GM21360 (cell line): ENCODE measurements at regions not wholly inside any gene's neighbourhood (a gene's known extent, or its start where the extent isn't known, plus 50 kb on each side); places are given as distances from the start of the nearest gene placed in this dataset.
A peak's percentile ranks its signal among the peaks of the same experiment; 100 is the strongest.

Source experiments
- ATAC-seq: cut with Tn5 transposase; IDR thresholded peaks from one replicate; pipeline ENCODE4 v1.9.1; 2021; ENCODE audit warnings: mild to moderate bottlenecking, moderate library complexity; ENCODE audit not compliant: unreplicated experiment

DNA sequence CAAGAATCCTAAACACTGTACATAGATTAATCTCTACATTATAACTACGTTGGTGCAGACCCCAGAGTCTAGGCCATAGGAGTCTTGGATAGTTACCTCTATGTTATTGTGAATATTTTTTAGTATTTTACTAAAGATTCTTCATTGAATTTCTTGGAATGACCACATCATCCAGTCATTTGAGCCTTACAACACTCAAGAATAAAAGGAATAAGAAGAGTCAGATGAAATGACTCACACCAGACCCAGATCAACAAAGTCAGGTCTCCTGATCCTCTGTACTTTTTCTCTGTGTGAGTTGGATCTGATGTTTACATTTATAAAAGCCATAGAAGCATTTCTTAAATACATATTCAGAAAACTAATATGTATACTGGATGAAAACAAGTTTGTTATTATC, 179.2 kb upstream of the ARHGAP20 start:
- no peak for ATAC-seq

DNA sequence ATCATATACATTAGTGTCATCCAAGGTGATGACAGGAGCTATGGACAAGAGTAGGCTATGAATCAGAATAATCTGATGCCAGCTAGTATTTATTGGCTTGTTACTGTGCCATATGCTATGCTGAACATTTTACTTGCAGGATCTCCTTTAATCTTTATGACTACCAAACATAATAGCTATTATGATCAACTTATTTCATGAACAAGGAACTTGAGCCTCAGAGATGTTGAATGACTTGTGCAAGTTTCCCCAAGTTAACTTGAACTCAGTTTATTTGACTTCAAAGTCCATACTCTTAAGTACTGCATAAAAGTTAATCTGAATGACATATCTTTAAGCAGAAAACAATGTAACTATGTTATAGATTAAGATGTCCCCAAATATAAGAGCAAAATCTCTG, 178.8 kb upstream of the ARHGAP20 start:
- no peak for ATAC-seq

DNA sequence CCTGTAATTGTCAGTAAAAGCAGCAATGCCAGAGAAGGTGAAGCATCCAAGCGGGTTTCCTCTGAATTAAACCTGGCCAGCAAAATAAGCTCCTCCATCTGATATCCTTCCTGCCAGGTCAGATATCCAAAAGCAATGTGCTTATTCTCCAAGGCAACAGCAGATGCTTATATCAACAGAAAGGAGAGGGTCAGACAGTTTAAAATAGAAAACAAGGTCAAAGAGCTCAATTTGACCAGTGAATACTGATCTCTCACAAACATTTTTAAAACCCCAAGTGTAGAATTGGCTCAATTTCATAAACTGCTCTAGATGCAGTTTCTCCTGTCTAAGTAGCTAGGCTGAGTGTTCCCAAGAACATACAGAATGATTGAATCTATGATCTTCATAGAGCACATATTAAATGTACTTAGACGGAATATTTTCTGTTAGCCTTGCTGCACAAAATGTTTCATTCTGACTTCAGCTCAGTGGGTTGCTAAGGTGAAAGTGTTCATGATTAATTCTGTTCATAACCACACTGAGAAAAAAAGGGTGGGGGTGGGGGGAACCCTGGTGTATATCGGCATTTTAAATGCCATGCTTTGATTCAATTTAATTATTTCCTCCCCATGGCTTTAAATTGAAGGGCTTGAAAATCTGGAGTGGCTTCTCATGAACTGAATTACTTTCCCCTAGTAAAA, 174.2 kb upstream of the ARHGAP20 start:
- no peak for ATAC-seq

DNA sequence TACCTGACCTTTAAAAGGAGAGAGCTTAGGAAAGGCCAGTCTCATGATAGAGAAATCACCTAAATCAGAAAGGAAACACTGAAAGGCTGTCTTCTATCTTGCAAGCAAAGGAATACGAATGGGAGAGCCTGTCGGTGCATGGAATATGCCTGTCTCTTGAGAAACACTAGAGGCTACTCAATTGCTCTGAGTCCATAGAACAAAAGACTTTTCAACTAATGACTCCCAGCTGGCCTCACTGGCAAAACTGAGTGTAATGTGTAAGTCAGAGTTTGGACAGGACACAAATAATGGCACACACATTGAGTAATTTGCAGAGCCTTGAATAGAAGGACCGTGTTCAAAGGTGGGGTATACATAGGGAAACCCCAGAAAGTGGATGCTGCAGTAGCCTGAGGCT, 171.0 kb upstream of the ARHGAP20 start:
- ATAC-seq = no peak

DNA sequence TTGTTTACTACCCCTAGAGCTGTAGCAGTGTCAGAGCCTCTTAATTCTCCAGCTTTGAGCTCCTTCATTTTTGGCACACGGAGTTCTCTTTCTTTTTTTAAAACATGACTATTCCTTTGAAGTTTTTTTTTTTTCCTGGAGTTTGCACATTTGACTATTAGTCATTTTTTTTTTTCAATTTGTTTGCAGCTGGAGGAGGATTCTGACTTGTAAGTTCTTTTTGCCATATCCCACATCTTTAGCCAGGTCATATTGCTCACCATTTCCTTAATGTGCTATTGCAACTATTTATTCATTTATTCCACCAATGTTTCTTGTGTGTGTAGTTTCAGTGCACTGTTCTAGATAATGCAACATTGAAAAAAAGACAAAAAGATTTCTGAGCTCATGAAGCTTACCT, 166.3 kb upstream of the ARHGAP20 start:
- ATAC-seq = no peak

DNA sequence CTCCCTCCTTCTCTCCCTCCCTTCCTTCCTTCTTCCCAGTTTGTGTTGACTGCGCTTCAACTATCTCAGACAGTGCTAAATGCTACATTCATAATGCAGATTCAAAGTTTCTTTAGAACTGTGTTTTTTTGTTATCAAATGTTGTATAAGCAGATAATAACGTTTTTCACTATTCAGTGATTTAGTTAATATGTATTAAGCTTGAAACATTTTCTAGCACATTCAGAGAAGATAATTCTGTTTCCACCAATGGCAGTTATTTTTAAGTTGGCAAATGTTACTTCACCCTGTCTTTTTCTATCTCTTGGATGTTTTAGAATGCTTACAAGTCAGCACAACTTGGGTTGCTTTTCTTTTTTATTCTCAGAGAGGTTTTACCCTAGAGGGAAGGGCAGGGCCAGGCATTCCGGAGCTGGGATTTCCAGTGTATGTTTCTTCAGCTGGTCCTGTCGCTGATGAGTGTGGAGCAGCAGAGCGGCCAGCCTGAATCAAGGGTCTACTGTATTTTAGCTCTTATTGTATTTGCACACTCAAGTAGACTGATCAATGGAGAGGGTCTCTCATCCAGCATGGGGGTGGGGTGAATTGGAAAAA, 162.3 kb upstream of the ARHGAP20 start:
- ATAC-seq = no peak

DNA sequence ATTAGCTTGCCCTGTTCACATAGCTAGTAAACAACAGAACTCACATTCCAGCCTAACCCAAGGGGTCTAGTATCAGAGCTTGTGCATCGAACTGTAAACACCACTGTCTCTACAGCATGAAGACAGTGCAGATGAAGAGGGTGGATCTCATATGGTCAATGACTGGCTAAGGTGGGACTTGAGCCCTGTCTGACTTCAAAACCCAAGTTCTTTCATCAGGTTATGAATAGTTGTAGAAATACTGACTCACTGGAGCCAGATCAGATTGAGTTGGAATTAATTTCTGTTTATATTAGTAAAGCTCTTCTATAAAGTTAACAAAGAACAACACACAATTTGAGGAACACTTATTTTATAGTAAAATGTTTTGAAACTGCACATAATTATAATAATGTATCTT, 161.7 kb upstream of the ARHGAP20 start:
- ATAC-seq = no peak

DNA sequence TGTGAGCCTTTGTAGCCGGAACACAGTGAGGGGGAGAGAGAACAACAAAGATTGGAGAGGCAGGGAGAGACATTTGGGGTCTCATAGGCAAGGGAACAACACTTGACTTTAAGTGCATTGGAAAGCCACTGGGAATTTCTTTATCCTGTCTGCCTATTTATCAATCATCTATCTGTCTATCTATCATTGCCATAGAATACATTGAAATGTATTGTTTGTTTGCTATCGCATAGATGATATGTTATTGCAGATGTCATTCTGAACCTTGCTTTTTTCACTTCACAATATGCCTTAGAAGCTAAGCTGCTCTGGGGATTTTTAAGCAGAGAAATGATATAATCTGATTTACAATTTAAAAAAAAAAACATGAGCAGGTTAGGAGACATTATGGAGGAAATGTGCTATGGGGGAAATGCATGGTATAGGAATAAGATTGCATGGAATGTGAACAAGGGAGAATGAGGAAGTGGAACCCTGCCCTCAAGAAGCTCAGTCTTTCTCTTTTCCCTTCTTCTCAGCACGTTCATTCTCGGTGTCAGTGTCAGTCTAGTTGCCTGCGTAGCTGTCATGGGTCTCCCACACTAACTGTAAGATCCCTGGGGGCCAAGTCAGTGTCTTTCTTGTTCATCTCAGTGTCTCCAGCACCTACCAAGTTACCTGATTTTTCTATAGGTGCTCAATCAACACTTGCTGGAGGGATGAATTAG, 158.7 kb upstream of the ARHGAP20 start:
- ATAC-seq = no peak

DNA sequence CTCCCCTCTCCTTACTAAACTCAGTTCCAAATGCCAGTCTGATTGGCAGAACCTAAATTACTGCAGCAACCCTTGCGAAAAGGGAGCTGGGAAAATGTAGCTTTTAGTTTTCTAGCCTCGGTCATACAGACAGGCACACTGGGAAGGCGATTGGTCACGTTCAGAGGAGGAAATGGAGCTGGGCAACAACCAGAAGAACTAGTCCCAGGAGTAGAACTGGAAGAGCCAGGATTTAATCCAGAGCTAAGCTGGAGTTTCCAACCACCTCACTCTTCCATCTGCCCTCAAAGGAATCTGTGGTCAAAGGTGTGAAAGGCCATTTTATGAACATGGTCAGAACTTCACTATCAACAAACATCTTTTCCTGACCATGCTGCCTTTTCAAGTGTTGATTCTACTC, 155.7 kb upstream of the ARHGAP20 start:
- ATAC-seq = no peak

DNA sequence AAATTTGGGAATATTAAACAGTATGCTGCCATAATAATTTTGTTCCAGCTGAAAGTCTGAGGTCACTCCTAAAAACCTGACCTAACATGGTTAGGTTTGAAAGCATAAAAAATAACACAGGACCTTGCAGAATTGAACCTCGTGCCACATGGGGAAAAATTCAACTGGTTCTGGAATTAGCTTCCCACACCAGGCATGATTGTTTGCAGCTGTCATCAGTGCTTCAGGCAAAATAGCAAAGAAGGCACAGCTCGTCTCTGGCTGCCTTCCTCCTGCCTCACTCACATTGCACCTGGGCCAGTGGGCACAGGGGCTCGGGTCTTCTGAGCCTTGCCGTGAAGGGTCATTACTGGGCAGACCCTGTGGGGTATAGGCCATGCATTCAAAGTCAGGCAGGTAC, 153.8 kb upstream of the ARHGAP20 start:
- ATAC-seq = no peak

DNA sequence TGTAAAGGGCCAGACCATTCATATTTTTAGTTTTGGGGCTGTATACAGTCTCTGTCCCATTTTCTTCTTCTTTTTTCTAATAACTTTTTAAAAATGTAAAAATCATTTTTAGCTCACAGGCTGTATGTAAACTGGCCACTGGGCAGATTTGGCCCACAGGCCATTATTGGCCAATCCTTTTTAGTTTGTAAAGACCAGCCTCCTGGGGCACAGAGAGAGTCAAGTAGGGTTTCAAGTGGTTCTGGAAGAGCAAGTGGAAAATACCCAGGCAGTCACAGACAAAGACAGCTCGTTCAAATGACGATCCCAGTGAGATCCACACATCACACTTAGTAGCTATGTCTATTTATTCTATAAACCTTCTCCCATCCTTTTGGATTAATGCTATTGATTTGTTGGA, 150.2 kb upstream of the ARHGAP20 start:
- no peak for ATAC-seq

DNA sequence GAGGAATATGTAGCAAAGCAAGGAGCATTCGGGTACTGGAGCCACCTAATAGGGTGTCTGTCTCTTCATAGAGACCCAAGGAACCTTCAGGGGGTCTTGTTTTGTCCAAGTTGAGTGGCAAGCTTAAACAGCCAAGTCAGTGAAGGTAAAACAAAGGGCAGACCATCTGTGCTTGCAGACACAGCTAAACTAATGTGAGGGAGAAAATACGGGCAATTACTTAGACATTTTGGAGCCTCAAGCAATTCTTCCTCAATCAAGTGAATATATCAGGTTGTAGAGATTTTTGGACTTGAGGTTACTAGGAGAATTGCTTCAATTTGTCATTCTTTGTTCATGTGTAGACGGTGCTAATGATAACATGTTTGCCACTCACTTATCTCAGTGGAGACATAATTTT, 148.2 kb upstream of the ARHGAP20 start:
- ATAC-seq = no peak

DNA sequence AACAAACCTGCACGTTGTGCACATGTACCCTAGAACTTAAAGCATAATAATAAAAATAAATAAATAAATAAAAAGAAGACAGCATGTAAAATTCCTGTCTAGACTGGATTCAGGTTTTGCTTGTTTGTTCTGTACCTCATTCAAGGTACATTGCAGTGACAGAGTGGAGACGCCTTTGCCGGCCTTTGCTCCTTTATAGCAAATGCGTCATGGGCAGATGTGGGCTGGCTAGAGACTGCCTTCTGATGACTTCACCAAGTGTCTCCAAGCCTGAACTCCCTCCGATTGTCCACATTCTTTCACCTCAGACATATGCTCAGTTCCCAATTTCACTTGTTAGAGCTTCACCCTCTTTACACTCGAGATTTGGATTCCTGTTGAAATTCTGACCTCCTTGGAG, 147.8 kb upstream of the ARHGAP20 start:
- no peak for ATAC-seq

DNA sequence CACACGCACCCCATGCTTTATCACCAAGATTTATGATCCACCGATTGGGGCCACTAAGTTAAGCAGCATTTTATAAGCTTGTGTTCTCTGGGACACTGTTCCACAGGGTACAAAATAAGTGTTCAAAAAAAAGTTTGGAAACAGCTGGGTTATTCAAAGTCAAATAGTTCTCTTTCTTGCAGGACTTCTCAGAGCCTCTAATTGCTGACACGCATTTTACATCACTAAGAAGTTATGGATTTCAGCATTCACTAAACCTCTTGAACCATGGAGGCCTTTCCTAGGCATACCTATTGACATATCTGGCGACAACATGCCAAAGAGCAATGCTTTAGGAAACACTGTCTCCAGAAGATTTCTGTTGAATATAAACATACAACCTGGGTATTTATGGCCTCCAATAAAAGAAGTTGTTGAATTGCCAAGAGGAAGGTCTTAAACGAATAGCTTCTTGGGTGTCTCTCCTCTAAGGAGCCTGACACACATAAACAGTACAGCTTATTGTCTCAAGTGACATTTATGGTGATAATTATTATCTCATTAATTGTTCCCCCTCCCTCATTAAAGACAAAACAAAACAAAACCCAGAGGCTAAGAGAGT, 147.1 kb upstream of the ARHGAP20 start:
- ATAC-seq = no peak

DNA sequence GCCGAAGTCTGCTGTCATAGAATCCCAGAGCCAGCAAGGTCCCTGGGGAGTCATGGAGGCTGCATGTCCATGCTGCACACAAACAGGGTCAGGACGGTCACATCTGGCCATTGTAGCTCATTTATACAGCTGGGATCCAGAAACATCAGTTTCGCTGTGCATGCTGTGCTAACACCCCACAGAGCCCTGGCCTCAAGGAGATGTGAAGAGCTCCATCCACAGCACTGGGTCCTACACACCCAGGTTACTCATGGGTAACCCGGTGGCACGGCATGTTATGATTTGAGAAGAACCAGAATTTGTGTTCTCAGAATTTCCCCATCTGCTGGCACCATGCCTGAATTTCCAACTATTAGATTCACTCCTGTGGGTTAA, 146.3 kb upstream of the ARHGAP20 start:
- ATAC-seq = peak; percentile 86

DNA sequence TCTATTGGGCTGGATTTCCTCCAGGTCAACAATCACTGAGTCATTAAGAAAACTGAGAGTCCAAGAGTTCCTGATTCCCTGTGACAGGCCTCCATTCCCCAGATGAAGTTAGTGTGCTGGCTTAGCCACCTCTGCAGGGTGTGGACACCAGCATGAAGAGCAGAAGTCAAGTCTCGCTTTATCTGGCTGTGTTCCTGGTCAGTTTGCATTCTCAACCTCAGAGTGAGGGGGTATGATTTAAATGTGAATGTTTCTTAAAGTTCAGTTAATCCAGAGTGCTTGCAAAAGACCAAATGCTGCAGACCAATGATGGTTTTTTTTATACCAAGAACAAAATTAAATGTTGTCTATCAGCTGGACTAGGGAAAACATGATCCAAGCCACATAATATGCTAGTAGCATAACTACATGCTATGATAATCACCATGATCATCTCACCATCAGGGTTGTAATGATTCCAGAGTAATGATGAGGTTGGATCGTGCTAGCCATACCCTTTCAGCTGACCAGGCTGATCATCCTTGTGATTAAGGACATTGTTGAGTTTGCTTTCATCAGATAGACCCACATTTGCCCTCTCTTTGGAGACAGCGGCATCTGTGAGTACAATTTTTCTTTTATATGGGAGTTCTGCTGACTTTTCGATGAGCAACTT, 145.8 kb upstream of the ARHGAP20 start:
- ATAC-seq = no peak

DNA sequence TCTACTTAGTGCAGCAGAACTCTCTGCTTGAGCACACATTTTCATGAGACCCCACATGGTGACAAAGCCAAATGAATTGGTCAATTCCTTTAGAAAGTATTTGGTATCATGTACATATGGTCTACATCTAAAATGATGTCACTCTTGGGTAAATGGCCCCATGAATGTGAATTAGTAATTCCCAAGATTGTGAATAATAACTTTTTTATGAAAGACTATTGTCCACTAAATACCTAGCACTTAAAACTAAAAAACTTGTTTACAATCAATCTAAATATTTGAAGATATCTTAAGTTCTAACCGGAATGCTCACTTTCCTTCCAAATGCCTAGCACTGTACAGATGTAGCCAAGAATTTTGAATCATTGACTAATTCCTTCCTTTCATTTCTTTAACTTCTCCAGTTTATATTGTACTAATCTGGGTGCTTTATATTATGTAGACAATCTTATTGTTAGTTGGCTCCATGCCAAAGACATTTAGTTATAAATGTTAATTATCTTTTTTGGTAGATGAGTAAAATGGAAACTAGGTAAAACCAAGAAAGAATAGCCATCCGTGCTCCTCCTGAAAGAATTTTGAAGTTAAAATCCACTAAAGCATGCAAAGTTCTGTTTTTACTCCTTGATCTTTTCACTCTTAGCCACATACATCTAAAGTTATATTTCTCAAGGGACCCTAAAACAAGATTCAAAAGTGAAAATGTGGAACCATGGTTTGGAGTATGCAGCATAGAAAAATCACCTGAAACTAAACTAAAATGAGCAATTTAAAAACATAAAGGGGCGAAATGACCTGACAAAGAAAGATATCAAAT, 145.0 kb upstream of the ARHGAP20 start:
- ATAC-seq = peak; percentile 51

DNA sequence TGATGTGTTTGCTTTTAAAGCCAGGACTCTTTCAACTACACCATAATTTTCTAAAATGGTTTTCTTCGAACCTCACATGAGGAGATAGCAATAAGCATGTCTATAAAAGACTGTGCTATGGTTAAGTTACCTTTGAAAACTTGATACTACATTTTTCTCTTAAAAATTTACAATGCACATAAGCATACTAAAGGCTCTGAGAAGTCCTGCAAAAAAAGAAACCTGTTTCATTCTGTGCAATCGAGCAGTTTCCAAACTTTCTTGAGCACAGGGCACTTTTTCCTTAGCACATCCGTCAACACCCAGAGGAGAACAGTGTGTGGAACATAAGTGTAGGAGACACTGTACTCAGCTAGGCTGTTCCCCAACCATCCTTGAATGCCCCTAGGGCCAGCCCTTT, 144.1 kb upstream of the ARHGAP20 start:
- ATAC-seq = no peak

DNA sequence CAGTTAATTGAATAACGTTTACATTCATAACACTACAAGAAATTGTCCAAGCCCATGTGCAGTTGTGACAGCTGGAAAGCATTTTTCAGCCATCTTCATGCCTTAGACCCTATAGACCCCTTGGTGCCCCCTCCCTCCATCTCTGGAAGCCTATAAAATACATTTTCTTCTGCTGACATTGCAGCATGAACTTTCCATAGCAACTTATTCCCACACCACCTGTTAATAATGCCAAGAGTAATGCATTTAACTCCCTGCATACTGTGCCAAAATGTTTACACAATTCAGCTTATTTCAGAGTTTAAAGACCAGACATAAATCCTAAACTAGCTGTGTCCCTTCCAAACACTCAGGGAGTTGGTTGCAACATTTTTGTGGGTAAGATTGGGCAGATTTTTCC, 143.0 kb upstream of the ARHGAP20 start:
- no peak for ATAC-seq

DNA sequence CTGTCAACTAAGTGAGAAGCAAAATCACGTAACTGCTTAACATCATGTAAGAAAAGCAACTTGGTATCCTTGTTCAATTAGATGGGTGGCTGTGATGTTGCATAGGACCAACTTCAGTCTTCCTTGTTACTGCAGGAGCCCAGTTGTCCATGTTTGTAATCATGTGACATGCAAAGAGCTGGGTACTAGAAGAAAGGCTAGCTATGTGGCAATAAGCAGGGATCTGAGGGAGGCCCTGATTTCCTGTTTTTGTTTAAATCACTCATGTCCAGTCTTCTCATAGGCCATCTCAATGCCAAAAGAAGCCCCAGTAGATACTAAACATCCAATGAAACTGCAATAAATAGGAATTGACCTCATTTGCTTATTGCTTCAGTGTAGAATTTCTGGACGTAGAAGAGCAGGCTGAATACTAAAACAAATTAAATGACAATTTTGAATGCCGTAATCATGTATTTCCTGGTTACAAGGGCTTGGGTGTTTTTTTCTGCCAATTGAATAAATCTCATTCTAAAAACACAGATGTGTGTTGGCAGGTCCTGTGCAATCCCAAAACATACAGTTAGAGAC, 140.8 kb upstream of the ARHGAP20 start:
- ATAC-seq = no peak
